ENCODE measurements at regions not wholly inside any gene's neighbourhood (a gene's known extent, or its start where the extent isn't known, plus 50 kb on each side); places are given as distances from the start of the nearest gene placed in this dataset.

DNA sequence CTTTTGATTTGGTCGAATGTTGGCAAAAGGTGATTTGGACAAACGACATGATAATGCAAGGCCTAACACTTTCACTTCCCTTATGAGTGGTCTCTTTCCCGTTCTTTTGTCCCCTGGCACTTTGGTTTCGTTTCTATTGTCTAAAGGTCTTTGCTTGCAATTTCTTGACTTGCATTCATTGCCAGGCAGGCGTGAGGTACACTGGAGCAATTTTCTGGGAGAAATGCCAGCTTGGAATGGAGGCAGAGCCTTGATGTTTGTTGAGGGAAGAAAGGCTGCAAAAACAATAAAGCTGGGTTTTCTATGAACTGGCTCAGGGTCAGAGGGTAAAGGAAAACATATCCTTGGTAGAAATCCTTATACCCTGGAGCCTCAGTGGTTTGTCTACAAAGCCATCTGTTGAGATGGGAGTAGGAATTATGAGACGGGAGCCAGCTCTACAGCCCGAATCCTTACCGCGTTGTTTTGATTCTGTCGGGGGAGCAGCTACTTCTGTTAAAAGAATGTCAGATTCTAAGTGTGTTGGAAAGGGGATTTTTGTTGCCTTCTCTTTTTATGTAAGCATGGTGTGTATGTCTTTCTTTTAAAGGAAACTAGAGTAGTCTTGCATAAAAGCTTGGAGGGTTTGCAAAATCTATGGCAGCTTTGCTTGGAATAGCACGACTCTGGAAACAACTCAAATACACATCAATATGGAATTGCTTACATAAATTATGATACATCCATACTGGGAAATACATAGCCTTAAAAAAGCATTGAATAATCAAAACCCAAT lies 158.9 kb downstream of the RMI1 start:
- DNase-seq = no peak
- peak overlapping the region; percentile 23 to 87 (median 71) for H3K4me3 Mint-ChIP-seq
- H3K9me3 Mint-ChIP-seq = no peaks in the 10 kb centered on the region
- H3K4me1 Mint-ChIP-seq = peaks cover 6 to 17% of the 10 kb centered on the region in 2 donors
- no peak overlapping the region for H3K27ac Mint-ChIP-seq
- no peaks in the 10 kb centered on the region for H3K36me3 Mint-ChIP-seq
- peaks cover 10 to 22% (median 21%) of the 10 kb centered on the region in 3 donors for H3K27me3 Mint-ChIP-seq (ENCODE audit: low read depth in 3 of 3)

DNA sequence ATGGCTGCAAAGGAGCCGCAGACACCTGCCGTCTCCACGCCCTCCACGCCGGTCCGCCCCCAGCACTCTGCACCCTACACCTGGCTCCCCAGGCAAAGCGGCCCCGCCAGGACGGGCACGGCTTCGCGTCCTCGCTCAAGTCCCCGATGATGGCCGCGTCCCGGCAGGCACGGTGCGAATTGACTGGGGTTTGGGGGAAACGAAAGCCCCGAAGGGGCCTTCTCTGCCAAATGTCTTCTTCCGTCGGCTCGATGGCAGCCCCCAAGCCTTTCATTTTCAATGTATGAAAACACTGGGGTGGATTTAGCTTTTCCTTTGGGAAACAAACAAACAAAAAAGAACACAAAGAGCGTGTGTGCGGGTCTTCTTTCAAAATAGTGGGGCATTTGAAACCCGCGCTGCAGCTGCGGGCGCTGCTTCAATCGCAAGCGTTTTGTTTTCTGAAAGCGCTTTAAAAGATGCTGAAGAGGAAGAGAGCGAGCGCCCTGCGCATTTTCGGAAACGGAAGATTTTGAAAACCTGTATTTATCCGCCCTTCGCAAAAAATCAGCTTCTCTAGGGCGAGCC lies 160.0 kb downstream of the RMI1 start:
- H3K4me1 Mint-ChIP-seq = peaks cover 6 to 17% of the 10 kb centered on the region in 2 donors
- peaks cover 10 to 21% (median 18%) of the 10 kb centered on the region in 3 donors for H3K27me3 Mint-ChIP-seq (ENCODE audit: low read depth in 3 of 3)
- DNase-seq = peak in 2 of 3 donors; percentile 3 to 10
- H3K36me3 Mint-ChIP-seq = no peaks in the 10 kb centered on the region
- H3K27ac Mint-ChIP-seq = no peak overlapping the region
- H3K9me3 Mint-ChIP-seq = no peaks in the 10 kb centered on the region
- H3K4me3 Mint-ChIP-seq = peak overlapping the region; percentile 70 to 95 (median 86)

DNA sequence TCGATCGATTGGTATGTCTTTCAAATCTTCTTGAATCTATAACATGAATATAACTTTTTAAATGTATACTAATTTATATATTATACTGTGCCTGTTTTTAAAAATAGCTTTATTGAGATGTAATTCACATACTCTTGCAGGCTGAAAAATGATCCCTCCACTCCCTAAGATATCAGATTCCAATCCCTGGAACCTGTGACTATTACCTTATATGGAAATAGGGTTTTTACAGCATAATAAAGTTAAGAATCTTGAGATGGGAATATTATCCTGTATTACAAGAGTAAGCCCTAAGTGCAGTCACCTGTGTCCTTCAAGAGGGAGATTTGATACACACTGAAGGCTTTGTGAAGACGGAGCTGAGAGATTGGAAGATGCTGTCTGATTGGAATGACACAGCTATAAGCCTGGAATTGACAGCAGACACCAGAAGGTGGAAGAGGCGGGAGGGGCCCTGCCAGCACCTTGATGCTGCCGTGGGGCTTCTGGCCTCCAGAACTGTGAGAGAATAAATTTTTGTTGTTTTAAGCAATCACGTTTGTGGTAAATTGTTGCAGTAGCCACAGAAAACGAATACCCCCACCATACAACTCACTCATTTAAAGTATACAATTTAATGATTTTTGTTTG lies 161.3 kb downstream of the RMI1 start:
- DNase-seq = no peak
- H3K4me3 Mint-ChIP-seq = no peak overlapping the region
- no peak overlapping the region for H3K27ac Mint-ChIP-seq
- peaks cover 10 to 19% (median 18%) of the 10 kb centered on the region in 3 donors for H3K27me3 Mint-ChIP-seq (ENCODE audit: low read depth in 3 of 3)
- peaks cover 6 to 17% of the 10 kb centered on the region in 2 donors for H3K4me1 Mint-ChIP-seq
- H3K36me3 Mint-ChIP-seq = no peaks in the 10 kb centered on the region
- no peaks in the 10 kb centered on the region for H3K9me3 Mint-ChIP-seq

DNA sequence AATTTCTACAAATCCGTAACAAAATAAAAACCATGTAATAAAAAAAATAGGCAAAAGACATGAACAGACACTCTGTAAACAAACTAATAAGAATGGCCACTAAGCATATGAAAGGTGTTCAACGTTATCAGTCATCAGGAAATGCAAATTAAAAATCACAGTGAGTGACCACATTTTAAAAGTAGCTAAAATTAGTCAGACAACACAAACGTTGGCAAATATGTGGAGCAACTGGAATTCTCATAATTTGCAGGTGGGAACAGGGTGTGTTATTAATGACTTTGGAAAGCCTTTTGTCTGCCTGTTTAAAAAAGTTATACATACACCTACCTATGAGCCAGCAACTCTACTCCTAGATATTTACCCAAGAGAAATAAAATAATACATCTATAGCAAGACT lies 164.4 kb downstream of the RMI1 start:
- Mint-ChIP-seq H3K4me1 (peaks cover 6 to 13% of the 10 kb centered on the region in 2 donors), H3K27me3 (ENCODE audit: low read depth in 3 of 3) (peaks cover 9 to 18% (median 16%) of the 10 kb centered on the region in 3 donors), H3K27ac (no peak overlapping the region), H3K36me3 (no peaks in the 10 kb centered on the region), H3K9me3 (no peaks in the 10 kb centered on the region), H3K4me3 (no peak overlapping the region)
- DNase-seq = no peak

DNA sequence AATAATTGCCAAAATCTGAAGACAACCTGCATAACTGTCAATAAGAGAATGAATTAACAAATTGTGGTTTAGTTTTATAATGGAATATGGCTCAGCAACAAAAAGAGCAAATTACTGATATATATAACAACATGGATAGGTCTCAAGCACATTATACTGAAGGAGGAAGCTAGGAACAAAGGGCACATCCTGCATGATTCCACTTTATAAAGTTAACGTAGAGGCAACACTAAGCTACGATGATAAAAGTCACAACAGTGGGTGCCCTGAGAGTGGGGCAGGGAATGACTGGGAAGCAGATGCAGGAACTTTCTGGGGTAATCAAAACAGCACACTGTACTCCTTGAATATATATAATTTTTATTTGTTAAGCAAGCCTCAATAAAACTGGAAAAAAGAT lies 165.2 kb downstream of the RMI1 start:
- DNase-seq = no peak
- peaks cover 2 to 6% of the 10 kb centered on the region in 2 donors for H3K4me1 Mint-ChIP-seq
- H3K27me3 Mint-ChIP-seq (ENCODE audit: low read depth in 3 of 3) = peaks cover 6 to 16% (median 12%) of the 10 kb centered on the region in 3 donors
- no peaks in the 10 kb centered on the region for H3K9me3 Mint-ChIP-seq
- no peak overlapping the region for H3K4me3 Mint-ChIP-seq
- no peaks in the 10 kb centered on the region for H3K36me3 Mint-ChIP-seq
- no peak overlapping the region for H3K27ac Mint-ChIP-seq

DNA sequence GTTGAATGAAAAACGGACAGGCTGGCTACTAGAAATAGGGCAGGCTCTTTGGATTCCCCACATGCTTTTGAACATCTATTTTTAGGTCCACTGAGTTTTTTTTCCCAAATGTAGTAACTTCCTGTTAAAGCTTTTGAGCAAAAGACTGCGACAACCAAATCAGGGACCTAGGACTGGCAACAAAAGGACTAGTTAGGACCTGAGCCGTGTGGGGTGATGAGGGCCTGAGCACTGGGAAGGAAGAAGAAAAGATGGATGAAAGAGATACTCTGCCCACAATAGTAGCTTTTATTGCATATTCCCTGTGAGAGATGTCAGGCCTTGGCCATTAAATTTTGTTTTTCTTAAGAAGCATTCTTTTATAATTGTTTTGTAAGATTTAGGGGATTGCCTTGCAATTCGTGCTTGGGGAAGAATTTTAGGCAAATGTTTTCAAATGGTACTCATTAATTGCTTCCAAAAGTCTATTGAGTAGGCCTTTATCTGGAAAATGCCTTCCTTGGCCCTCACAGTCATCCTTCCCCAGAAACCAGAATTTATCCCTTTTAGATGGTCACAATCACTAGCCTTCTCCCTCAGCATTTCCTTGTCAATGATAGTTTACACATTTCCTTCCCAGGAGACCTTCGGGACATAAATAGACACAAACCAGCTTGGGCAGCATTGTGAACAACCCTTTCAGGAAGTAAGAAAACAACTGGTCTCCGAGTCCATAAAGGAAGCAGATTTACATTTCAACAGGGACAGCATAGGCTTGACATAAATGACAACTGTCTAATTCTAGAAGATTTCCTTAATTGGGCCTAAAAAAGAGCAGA lies 166.5 kb downstream of the RMI1 start:
- Mint-ChIP-seq H3K4me3 (no peak overlapping the region), H3K27me3 (ENCODE audit: low read depth in 3 of 3) (peaks cover 0 to 9% (median 5%) of the 10 kb centered on the region in 3 donors), H3K27ac (no peak overlapping the region), H3K9me3 (no peaks in the 10 kb centered on the region), H3K36me3 (no peaks in the 10 kb centered on the region), H3K4me1 (no peaks in the 10 kb centered on the region)
- no peak for DNase-seq

DNA sequence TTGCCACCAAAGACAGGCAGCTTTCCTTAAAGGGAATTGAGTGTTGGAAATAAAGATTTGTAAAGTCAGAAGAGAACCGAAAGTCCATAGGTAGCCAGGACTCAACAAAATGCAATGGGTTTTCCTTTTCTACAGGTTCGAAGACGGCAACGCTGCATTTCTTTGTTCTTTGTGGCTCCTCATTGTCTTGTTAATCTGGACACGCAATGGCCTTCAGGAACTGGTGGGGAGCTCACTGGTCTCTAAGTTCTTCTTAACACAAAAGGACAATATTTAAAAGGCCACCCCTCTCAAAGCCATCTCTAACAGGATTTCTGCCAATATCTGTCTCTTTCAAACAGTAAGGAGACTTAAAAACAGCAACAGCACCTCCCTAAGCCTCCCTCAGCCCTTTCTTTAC lies 170.6 kb downstream of the RMI1 start:
- Mint-ChIP-seq H3K4me3 (no peak overlapping the region), H3K36me3 (no peaks in the 10 kb centered on the region), H3K4me1 (no peaks in the 10 kb centered on the region), H3K9me3 (no peaks in the 10 kb centered on the region), H3K27me3 (ENCODE audit: low read depth in 3 of 3) (peaks cover 0 to 3% (median 0%) of the 10 kb centered on the region in 3 donors), H3K27ac (no peak overlapping the region)
- DNase-seq = no peak

DNA sequence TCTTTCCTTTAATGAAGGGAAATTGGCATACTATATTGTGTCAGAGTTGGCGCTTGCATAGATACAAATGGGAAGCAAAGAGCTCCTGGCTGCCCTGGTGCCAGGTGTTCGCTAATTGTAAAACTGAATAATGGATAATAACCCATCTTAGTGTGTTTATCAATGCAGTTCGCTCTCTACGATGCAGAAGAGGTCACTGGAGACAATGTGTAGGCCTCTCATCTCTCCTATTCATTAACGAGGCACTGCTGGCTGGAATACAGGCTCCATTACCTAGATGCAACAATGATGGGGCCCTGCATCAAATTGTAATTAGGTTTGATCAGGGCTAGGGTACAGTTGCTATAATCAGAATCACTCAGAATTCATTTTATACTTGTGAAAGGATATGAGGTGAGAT lies 171.0 kb downstream of the RMI1 start:
- no peaks in the 10 kb centered on the region for H3K36me3 Mint-ChIP-seq
- H3K4me1 Mint-ChIP-seq = no peaks in the 10 kb centered on the region
- peaks cover 0 to 3% (median 0%) of the 10 kb centered on the region in 3 donors for H3K27me3 Mint-ChIP-seq (ENCODE audit: low read depth in 3 of 3)
- no peak overlapping the region for H3K27ac Mint-ChIP-seq
- no peaks in the 10 kb centered on the region for H3K9me3 Mint-ChIP-seq
- no peak for DNase-seq
- no peak overlapping the region for H3K4me3 Mint-ChIP-seq

DNA sequence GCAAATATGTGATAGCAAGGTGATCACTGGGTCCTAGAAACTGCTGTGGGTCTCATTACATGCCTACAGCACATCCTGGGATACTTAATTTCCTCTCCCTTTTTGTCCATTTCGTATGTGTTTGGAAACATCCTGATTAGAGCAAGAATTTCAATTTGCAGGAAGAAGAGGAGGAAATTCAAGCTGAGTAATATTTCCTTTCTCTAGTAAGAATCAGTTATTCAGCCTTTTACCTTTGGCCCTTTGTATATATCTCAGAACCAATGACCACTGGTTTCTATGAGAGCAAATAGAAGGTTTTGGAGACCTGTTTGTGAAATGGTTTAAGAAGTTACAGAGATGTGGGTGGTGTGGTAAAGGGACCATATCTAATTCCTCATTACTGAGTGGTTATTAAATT lies 171.6 kb downstream of the RMI1 start:
- Mint-ChIP-seq H3K36me3 (no peaks in the 10 kb centered on the region), H3K27ac (no peak overlapping the region), H3K4me1 (no peaks in the 10 kb centered on the region), H3K27me3 (ENCODE audit: low read depth in 3 of 3) (peaks cover 0 to 3% (median 0%) of the 10 kb centered on the region in 3 donors), H3K4me3 (no peak overlapping the region), H3K9me3 (no peaks in the 10 kb centered on the region)
- DNase-seq = no peak

DNA sequence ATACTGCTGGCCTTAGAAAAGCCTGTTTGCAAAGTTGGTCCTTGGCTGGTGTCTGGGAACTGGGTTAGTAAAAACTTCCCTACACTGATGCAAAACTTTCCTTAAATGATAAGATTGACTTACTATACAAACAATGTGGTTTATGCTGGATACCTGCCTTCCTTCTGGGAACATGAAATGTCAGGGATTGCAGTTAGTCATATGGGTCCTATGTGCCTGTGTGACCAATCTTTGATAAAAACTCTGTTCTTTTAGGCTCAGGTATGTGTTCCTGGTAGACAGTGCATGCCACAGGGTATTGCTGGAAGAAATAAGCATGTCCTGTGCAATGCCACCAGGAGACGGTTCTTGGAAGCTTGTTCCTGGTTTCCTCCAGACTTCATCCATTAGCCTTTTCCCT lies 173.3 kb downstream of the RMI1 start:
- no peak overlapping the region for H3K4me3 Mint-ChIP-seq
- H3K36me3 Mint-ChIP-seq = no peaks in the 10 kb centered on the region
- H3K9me3 Mint-ChIP-seq = no peaks in the 10 kb centered on the region
- no peak for DNase-seq
- no peak overlapping the region for H3K27ac Mint-ChIP-seq
- H3K27me3 Mint-ChIP-seq (ENCODE audit: low read depth in 3 of 3) = peaks cover 3% of the 10 kb centered on the region in 3 donors
- no peaks in the 10 kb centered on the region for H3K4me1 Mint-ChIP-seq

DNA sequence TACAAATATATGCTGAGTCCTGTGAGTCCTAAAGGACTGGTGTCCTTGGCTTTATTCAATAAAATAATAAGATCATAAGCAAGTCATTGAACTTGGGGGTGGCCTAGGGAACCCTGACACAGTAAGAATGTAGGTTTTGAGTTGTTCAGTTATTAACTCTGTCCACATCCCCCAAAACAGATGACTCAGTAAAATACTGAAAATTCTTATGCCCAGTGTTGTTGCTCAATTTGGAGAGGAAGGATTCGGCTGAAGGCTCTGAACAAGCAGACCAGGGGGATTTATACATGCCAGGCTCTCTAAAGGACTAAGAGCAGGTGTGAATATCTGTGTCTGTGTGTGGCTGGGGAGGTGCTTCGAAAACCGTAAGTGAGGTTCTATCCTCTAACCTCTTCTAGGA lies 173.7 kb downstream of the RMI1 start:
- no peak for DNase-seq
- H3K4me1 Mint-ChIP-seq = no peaks in the 10 kb centered on the region
- H3K4me3 Mint-ChIP-seq = no peak overlapping the region
- H3K9me3 Mint-ChIP-seq = no peaks in the 10 kb centered on the region
- no peaks in the 10 kb centered on the region for H3K36me3 Mint-ChIP-seq
- no peak overlapping the region for H3K27ac Mint-ChIP-seq
- H3K27me3 Mint-ChIP-seq (ENCODE audit: low read depth in 3 of 3) = peaks cover 2 to 7% (median 3%) of the 10 kb centered on the region in 3 donors

DNA sequence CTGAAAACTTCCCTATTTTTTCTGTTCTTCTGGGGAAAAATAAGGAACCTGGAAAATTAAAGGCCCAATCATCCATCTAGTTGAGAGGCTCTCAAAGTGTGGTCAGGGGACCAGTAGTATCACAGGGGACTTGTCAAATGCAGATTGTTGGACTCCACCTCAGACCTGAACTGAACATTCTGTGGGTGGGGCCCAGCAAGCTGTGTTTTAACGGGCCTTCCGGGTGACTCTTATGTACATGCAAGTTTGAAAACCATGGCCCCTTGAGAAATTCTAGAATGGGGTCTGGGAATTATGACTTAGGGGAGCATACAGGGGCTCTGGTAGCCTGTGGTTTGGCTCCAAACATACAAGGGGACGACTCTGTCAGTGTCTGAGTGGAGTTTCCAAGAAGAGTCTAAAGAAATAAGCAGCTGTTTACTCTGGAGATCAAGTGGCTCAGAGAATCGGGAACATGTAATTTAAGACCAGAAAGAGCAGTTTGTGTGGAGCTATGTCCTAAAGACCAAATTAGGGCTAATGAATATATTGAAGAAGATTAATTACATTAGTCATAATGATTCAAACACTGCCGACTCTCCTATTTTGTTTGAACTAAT lies 177.4 kb downstream of the SLC28A3 start:
- Mint-ChIP-seq H3K27ac (no peak overlapping the region), H3K27me3 (ENCODE audit: low read depth in 3 of 3) (peaks cover 0 to 12% (median 10%) of the 10 kb centered on the region in 3 donors), H3K4me1 (no peaks in the 10 kb centered on the region), H3K9me3 (peaks cover 0 to 2% (median 0%) of the 10 kb centered on the region in 6 donors), H3K4me3 (no peak overlapping the region), H3K36me3 (no peaks in the 10 kb centered on the region)
- no peak for DNase-seq

DNA sequence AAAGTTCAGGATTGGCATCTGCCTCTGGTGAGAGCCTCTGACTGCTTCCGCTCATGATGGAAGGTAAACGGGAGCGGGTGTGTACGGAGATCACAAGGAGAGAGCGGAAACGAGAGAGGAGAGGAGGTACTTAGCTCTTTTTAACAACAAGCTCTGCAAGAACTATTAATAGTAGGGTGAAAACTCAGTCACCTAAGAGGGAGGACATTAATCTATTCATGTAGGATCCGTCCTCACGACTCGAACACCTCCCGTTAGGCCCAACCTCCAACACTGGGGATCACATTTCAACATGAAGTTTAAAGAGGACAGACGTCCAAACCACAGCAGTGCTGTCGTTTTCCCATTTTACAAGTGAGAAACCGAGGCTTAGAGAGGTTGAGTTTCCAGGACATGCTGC lies 173.7 kb downstream of the SLC28A3 start:
- H3K4me1 Mint-ChIP-seq = no peaks in the 10 kb centered on the region
- H3K27ac Mint-ChIP-seq = no peak overlapping the region
- H3K4me3 Mint-ChIP-seq = no peak overlapping the region
- DNase-seq = no peak
- H3K9me3 Mint-ChIP-seq = no peaks in the 10 kb centered on the region
- H3K27me3 Mint-ChIP-seq (ENCODE audit: low read depth in 3 of 3) = peaks cover 0 to 2% (median 0%) of the 10 kb centered on the region in 3 donors
- H3K36me3 Mint-ChIP-seq = no peaks in the 10 kb centered on the region
